KG1 (cell line): ENCODE measurements at regions not wholly inside any gene's neighbourhood (a gene's known extent, or its start where the extent isn't known, plus 50 kb on each side); places are given as distances from the start of the nearest gene placed in this dataset.
"Not testable (repeated sequence)": the region's sequence is repeated elsewhere in the genome, so short reads cannot be mapped to it uniquely, and the experiment has no call there.

Experiments used
- DNase-seq: peaks from one replicate; lab custom pipeline; 2025; lab: John Stamatoyannopoulos, UW

DNA sequence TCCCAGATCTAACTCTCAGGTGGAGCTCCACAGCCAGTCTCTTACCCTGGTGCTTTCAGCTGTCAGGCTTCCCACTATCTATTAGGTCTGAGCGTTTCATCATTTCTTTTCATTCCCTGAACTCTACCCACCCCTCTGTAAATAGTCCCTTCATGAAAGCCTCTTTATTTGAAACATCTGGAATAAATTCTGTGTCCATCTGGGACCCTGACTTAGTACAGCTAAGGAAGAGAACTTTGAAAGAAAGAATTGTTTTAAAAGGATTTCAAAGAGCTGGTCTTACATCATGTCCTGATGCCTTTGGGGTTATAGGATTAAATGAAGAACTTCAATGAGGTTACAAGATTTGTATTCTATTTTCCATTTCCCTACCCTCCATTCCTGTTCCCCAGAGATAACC is 388.5 kb upstream of the CA10 start:
- DNase-seq, result no peak

DNA sequence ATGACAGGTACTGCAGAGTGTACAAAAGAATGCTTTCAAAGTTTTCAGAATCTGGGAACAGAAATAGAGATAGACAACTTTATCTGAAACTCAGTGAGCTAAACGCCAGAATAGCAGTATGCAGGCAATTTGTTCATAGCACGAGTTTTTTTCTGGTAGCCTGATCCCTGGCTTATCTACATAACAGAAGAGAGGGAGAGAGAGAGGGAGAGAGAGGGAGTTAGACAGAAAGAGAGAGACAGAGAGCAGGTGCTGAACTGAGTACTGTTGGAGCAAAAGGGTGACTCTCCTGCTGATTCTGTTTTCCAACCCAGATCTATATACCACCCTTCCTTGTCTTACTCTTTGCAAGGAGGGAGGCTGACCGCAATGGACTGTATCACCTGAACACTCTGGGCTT is 388.0 kb upstream of the CA10 start:
- no peak for DNase-seq

DNA sequence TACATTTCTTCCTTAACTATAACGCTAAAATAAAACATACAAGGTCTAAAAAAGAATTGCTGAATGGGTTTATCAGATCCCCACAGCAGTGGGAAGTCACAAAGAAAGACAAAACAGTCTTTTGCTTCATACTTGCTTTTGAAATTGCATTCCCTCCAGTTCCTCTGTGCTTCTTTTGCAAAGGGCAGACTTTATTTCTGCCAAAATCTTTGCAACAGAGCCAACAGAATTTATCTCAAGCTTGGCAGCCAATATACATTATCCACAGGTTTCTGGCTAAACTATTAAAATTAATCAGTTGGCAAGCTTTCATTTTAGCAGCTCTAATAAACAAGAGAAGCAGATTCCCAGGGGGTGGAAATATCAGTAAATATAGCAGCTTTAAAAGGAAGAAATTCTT is 378.9 kb upstream of the CA10 start:
- DNase-seq, result no peak

DNA sequence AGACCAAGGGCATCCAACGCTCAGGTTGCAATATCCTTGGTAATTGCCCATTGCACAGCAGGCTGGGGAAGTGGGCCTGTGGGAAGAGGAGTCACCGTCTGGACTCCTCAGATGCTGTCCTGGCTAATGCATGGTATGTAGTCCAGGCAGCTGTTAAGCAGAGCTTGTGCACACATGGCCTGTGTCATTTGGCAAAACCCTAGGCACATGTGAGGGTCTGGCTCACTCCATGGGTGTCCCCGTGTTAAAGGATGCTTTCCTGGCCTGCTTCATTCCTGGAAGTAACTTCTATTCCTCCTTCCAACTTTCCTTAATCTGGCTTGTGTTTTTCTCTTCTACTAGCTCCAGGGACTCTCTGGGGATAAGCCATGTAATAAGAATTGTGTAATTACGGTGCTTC is 378.0 kb upstream of the CA10 start:
- no peak for DNase-seq

DNA sequence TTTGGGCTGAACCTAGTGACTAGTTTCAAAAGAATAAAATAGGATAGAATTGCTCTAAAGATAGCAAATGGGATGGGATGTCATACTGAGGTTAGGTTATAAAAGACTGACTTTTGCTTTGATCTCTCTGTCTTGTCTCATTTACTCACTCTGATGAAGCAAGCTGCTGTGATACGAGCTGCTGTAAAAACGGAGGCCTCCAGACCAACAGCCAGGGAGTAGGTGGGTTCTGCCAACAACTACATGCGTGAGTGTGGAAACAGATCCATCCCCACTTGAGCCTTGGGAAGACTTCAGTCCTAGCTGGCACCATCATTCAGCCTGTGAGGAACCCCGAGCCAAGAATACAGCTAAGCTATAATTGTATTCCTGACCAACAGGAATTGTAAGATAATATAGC is 373.9 kb upstream of the CA10 start:
- no peak for DNase-seq

DNA sequence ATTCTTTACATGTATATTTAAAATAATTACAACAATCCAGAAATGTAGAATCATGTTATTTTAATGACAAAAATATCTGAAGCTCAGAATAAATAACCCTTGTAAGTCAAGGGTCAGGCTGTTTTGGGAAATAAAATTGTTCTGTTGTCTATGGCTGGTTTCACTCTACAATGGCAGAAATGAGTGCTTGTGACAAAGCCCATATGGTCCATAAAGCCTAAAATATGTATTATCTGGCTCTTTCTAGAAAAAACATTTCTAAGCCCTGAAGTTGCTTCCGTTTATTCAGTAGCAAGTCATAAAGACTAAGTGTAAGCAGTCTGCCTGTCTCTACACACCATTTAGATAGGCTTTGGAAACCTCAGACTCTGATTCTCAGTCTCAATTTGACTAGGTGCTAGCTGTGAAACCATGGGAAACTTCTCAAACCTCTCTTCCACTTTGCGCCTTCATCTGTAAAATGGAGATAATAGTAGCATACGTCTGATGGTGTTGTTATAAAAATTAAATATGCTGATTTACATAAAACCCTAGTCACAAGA is 365.7 kb upstream of the CA10 start:
- no peak for DNase-seq

DNA sequence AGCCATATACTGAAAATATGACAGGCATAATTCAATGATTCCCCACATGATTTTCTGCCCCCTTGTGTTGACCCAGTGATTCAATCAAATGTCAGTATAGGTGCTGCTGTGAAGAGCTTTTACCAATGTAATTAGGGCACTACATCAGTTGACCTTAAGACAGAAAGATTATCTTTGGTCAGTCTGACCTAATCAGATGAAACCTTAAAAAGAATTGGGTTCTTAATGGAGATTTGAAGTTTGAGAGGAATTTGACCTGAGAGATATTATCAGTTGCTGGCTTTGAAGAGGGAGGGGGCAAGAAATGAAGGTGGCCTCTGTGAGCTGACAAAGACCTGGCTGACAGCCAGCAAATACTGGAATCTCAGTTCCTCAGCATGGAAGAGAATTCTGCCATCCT is 358.7 kb upstream of the CA10 start:
- DNase-seq, result no peak

DNA sequence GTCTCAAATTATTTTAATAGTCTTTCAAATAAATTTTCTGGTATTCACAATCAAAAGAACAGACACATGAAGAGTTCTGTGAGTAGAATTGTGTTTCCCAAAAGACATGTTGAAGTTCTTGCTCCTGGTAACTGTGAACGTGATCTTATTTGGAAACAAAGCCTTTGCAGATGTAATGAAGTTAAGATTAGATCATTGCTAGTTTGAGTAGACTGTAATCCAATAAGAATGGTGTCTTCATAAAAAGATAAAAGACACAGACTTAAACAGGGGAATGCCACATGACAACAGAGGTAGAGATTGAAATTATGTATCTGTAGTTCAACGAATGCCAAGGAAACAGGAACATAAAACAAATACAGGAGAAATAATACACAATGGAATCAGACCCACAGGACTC is 357.4 kb upstream of the CA10 start:
- no peak for DNase-seq

DNA sequence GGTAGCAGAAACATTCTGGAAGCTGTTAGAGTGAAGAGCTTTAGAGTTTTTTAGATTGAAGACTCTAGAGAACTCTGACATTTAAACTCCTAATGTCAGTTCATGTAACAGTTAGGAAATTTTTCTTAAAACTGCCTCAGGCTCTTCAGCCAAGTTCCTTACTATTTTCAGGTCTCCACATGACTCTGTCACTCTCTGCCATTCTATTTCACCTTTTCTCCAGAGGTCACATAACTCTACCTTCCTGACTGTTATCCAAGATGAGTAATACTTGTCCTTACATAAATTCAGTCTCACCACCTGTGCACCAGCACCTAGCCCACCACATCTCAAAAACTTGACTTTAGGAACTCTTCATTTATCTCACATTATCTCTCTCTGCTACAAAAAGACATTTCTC is 347.1 kb upstream of the CA10 start:
- DNase-seq, result no peak

DNA sequence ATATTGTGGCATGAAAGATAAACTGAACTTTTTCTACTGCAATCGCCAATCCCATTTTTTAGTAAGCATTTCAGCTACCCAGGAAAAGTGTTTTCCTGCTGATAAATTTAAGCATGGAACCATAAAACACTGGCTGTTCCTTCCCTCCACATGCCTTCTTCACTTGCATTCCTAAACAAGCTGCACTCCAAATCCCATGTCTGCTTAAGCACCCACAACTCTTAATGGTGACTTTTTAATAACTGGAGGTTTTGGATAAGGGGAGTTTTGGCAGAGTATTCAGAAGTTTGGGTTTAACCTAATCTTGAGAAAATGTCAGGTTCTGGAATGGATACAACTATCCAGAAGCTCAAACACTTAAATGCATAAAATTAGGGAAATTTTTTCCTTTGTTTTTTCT is 345.6 kb upstream of the CA10 start:
- DNase-seq, result no peak

DNA sequence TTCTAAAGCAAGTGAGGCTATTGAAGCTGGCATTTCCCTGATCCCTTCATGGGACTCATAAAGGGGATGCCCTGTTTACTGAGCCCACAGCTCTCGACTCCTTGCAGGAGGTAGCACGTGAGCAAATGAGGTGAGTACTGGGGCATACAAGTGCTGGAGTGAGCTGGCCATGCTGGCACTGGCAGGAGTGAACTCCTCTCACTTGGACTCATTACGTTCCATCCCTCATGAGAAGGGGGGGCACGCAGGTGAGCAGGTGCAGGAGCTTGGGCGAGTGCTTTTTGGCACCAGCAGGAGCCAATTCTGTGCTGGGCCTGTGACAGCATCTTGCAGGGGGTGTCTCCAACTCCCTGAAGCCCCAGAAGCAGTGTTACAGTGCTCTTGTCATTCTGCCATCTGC is 337.1 kb upstream of the CA10 start:
- no peak for DNase-seq

DNA sequence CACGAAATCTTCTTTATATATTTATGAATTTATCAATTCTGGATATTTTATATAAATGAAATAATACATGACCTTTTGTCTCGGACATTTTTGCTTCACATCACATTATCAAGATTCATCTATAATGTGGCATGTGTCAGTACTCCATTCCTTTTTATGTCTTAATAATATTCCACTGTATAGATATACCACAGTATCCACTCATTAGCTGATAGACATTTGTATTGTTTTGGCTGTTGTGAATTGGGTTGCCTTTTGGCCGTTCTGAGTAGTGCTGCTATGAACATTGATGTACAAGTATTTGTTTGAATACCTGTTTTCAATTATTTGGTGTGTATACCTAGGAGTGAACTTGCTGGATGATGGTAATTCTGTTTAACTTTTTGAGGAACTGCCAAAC is 323.8 kb upstream of the CA10 start:
- DNase-seq, result no peak

DNA sequence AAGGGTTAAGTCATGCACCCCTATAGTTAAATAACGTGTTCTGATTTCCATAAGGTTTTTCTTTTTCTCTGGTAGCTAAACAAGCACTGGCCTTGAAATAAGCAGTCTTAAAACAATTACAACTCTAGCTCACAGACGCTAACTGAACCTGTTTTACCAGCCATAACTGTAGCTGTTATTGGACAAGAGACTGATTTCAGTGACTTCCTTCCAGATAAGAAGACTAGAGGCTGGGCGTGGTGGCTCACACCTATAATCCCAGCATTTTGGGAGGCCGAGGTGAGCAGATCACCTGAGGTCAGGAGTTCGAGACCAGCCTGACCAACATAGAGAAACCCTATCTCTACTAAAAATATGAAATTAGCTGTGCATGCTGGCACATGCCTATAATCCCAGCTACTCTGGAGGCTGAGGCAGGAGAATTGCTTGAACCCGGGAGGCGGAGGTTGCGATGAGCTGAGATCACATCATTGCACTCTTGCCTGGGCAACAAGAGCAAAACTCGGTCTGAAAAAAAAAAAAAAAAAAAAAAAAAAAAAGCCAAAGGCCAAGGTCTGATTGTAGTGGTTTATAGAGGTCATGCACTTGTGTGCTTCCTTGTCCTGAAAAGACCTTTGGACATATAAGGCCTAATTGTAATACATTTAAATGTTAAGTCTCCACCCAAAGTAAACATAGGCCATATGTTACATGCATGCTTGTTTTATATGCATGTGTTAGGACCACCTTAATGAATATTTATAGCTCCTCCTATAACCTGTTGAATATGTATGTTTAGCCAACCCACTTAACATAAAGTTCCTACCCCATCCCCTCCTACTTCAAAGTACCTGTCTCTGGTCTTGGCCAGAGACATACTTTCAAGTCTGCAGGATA is 319.5 kb upstream of the CA10 start:
- DNase-seq, result no peak

DNA sequence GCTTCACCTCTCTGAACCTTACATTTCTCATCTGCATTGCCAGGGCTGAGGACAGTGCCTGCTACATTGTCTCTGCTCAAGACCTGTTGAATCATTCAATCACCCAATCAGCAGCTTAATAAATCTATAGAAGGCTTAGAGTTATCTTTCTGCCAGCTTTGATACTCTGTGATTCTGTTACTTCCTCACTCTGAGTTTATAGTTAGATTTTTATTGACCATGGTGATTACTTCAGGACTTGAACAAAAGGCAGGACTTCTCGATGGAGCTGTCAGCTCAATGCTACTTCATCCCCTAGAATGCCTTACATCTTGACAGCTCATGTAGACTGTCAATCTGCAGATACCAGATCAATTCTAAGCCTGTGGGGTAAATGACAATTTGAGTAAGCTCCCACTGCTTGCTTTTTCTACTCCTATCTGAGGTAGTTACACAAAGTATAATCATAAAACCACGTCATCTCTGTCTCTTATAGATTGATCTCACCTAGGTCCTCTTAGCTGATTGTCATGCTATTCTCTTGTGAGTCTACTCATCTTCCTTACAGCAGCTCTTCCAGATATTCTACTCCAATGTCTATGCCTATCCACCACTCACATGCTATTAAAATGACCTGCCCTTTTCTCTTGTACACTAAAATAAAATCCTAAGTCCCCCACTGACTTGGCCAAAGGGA is 318.3 kb upstream of the CA10 start:
- no peak for DNase-seq

DNA sequence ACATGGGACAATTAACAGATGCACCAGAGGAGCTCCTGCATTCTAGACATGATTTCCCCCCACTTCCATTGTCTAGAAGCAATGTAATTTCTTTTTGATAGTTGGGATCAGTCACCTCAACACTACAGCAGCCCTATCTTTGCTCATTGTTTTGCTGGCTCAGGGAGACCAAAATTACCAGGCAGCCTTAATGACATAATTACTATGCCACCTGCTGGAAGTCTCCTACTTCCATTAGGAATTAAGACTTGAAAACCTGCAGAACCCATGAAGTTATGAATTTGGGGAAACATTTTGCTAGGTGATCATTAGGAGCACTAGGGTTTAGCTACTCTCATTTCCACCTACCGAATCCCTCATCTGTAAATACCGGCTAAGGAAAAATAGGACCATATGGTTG is 312.0 kb upstream of the CA10 start:
- no peak for DNase-seq

DNA sequence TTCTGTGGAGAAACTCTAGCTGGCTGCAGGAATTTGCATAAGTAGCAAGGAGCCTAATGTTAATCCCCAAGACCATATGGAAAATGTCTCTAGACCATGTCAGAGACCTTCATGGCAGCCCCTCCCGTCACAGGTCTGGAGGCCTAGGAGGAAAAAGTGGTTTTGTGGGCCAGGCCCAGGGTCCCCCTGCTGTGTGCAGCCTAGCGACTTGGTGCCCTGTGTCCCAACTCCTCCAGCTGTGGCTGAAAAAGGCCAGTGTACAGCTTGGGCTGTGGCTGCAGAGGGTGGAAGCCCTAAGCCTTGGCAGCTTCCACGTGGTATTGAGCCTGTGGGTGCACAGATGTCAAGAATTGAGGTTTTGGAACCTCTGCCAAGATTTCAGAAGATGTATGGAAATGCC is 306.9 kb upstream of the CA10 start:
- no peak for DNase-seq

DNA sequence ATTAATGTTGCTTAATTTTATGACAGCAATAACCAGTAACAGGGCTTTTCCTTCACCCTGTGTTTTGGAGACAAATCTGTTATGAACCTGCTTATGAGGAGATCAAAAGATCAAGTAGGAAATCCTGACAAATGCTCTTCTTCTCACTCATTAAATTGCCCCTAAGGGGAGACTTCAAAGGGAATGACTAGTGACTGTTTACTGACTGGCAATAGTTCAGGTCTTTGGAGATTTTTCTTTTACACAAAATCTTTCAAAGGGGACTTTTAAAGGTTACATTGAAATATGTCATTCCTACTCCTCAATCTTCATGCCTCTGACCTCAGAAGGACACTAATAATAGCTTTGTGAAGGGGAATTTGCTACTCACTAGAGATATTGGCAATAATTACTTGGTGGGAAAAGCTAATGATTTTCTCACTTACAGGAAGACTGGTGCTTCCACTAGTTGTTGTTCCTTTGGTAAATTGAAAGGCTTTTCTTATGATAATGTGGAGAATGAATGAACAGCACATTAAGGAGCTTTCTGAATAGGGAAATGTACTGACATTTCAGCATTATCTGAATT is 292.9 kb upstream of the CA10 start:
- DNase-seq, result no peak

DNA sequence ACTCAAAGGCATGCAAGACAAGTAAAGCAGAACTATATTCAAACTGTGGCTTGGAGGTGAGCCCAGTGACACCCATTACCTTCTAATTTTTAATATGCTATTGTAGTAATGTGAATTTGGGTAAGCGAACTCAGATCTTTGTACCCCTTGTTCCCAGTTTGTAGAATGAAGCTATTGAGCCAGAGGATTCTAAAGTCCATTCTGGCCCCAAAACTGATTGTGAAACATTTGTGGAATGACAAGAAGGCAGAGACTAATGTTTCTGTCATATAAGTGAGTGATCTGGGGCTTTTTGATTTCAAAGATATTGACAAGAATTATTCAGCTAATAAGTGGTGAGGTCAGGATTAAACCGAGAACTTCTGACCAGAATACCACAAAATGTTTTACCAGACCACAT is 283.8 kb upstream of the CA10 start:
- DNase-seq, result no peak

DNA sequence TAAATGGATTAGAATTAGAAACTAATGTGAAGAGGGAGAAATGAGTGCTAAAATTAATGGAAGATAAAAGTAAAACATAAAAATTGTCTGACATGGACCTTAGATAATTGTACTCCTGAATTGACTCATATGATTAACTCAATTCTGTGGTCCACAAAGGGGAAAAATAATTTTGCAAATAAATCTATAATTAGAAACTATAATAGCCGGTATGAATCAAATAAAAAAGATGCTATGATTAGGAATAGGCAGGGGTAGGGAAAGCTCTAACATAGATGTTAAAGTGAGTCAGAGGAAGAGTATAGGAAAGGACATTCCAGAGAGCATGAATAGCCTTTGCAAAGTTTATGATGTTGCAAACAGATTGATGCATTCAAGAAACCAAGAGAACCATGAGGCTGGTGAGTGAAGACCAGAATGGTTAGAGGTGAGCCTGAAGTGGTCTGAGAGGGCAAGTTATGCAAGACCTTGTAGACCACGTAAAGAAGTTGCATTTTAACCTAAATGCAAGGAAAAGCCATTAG is 262.1 kb upstream of the CA10 start:
- no peak for DNase-seq

DNA sequence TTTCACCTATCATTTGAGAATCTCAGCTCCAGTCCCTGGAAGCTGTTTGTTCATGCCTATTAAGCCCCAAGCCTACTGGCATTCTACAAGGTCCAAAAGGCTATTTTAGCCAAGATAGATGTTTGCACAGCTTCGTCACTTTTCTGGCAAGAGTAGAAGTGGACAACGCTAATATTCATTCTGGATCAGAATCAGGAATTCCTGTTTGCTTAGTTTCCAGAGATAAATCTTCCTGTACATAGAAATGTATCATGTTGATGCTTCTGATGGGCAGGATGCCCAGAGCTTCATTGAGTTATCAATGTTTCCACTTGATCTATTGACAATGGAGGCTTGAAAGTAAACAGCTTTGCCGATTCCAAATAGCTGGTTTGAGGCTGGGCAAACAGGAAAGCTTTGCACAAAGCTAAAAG is 260.7 kb upstream of the CA10 start:
- DNase-seq, result no peak

DNA sequence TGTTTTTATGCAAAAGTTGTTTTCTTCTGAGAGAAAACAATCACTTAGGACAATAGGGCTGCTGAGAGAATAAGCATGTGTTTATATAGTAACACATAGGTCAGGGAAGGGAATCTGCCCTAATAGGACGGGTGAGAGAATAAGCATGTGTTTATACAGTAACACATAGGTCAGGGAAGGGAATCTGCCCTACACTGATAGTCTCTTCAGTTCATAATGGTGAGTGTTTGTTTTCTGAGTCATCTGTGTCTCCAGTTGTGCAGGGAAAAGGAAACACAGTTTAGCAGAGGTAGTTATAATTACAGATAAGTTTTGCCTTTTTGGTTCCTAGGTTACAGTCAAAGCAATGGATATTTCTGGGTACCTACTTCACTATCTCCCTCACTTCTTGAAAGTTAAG is 252.3 kb upstream of the CA10 start:
- no peak for DNase-seq

DNA sequence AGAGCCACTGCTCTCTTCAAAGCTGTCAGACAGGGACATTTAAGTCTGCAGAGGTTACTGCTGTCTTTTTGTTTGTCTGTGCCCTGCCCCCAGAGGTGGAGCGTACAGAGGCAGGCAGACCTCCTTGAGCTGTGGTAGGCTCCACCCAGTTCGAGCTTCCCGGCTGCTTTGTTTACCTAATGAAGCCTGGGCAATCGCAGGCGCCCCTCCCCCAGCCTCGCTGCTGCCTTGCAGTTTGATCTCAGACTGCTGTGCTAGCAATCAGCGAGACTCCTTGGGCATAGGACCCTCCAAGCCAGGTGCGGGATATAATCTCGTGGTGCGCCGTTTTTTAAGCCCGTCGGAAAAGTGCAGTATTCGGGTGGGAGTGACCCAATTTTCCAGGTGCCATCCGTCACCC is 250.7 kb upstream of the CA10 start:
- not testable (repeated sequence) for DNase-seq

DNA sequence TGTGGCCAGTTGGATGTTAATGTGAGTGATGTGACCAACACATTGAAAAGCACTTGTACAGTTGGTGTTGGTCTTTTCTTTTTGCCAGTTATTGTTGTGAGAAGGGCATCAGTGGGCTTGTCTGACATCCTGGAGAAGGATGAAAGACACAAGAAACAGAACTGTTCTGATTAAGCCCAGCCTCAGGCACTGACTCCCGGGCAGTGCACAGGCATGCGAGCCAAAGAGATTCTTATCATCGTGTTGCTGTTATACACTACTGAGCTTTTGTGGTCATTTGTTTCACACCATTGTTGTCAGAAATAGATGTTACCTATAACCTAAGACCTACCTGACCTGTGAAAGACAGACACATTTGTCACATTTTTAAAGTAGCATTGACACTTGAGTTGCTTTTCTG is 236.8 kb upstream of the CA10 start:
- no peak for DNase-seq
